ENCODE measurements at regions not wholly inside any gene's neighbourhood (a gene's known extent, or its start where the extent isn't known, plus 50 kb on each side); places are given as distances from the start of the nearest gene placed in this dataset.

DNA sequence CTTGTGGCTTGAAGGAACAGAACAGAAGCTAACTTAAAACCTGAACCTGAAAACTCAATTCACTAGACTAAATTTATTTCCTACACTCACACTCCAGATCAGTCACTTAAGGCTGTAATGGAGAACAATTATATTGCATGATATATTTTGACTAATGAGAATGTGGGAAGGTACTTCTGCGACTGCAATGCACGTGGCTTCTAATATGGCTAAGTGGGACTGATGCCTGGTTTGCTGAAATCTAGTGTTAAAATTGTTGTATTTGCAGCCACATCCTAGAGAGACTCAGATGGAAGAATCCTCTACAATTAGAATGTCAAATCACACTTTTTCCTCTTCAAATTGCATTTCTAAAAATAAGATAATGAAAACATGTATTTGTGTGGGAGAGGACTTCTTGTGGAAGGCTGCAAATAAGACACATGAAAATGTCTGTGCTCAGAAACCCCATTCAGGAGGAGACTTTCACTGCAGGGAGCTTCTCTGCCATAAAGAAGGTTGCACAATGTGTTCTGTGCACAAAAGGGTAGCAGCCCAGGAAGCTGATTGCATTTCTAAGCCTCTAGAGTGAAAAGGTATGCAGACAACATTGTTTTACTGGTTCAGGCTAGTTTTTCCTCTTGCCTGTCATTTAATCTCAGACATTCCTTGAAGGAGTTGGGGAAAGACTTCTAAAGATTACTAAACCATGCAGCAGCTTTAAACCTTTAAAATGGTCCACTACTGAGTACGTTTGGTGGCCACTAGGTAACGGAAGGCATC, 224.3 kb downstream of the NEDD1 start:
- no peak for DNase-seq (ENCODE audit: extremely low spot score)
- no peaks in the 10 kb centered on the region for H3K4me1 ChIP-seq (ENCODE audit: insufficient read depth)
- no peak overlapping the region for H3K4me3 ChIP-seq (ENCODE audit: low read depth, low read length)
- no peaks in the 10 kb centered on the region for H3K36me3 ChIP-seq (ENCODE audit: insufficient read depth)
- H3K27ac ChIP-seq (ENCODE audit: low read depth) = no peak overlapping the region
- 43% methylated on average over 4 of the region's 4 CpGs for WGBS

DNA sequence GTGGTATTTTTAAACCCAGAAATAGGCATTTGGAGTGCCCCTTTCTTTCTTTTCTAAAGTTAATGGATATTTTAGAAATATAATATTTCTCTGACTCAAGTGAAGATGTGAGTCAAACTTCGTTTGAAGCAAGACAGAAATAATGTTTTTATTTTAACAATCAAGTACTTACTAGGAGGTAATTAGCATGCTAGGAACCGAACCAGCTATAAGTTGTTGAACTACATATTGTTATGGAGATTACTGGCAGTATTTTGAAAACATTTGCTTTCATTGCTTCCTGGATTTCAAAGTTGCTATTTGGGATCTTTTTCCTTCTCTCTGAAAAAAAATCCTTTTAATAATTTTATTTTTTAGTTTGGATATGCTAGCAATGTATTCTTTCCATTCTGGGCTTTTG, 225.2 kb downstream of the NEDD1 start:
- WGBS = 33% methylated on average over 2 of the region's 2 CpGs
- Histone ChIP-seq H3K36me3 (ENCODE audit: insufficient read depth) (no peaks in the 10 kb centered on the region), H3K4me3 (ENCODE audit: low read depth, low read length) (no peak overlapping the region), H3K4me1 (ENCODE audit: insufficient read depth) (no peaks in the 10 kb centered on the region), H3K27ac (ENCODE audit: low read depth) (no peak overlapping the region)
- DNase-seq (ENCODE audit: extremely low spot score) = no peak

DNA sequence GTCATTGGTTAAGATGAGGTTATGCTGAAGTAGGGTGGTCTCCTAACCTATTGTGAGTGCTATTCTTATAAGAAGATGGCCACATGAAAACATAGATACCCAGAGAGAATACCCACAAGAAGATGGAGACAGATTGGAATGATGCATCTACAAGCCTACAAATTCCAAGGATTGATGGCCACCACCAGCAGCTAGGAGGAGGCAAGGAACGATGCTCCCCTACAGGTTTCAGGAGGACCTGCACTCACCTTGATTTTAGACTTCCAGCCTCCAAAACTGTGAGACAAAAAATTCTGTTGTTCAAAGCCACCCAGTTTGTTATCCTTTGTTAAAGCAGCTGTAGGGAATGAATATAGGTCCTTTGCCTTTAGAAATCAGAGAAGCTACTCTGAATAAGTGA, 227.4 kb downstream of the NEDD1 start:
- no peak overlapping the region for H3K27ac ChIP-seq (ENCODE audit: low read depth)
- no peak overlapping the region for H3K4me3 ChIP-seq (ENCODE audit: low read depth, low read length)
- H3K36me3 ChIP-seq (ENCODE audit: insufficient read depth) = no peaks in the 10 kb centered on the region
- WGBS = 80% methylated on average over 1 of the region's 1 CpG
- DNase-seq (ENCODE audit: extremely low spot score) = no peak
- no peaks in the 10 kb centered on the region for H3K4me1 ChIP-seq (ENCODE audit: insufficient read depth)

DNA sequence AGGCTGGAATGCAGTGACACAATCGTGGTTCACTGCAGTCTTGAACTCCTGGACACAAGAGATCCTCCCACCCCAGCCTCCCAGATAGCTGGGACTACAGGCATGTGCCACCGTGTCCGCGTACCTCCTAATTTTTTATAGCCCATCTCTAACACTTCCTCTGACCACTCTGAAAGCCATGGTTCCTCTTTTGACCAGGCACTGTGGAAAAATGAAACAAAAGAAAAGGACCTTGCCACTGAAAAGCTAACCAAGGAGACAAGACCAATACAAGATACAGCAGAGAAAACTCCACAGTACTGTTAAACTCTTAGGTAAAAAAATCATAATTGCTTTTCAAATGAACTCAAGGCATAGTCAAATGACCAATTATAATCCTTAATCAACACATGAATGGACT, 233.3 kb downstream of the NEDD1 start:
- H3K4me1 ChIP-seq (ENCODE audit: insufficient read depth) = no peaks in the 10 kb centered on the region
- no peak for DNase-seq (ENCODE audit: extremely low spot score)
- H3K27ac ChIP-seq (ENCODE audit: low read depth) = no peak overlapping the region
- no peaks in the 10 kb centered on the region for H3K36me3 ChIP-seq (ENCODE audit: insufficient read depth)
- no peak overlapping the region for H3K4me3 ChIP-seq (ENCODE audit: low read depth, low read length)
- 70% methylated on average over 4 of the region's 4 CpGs for WGBS

DNA sequence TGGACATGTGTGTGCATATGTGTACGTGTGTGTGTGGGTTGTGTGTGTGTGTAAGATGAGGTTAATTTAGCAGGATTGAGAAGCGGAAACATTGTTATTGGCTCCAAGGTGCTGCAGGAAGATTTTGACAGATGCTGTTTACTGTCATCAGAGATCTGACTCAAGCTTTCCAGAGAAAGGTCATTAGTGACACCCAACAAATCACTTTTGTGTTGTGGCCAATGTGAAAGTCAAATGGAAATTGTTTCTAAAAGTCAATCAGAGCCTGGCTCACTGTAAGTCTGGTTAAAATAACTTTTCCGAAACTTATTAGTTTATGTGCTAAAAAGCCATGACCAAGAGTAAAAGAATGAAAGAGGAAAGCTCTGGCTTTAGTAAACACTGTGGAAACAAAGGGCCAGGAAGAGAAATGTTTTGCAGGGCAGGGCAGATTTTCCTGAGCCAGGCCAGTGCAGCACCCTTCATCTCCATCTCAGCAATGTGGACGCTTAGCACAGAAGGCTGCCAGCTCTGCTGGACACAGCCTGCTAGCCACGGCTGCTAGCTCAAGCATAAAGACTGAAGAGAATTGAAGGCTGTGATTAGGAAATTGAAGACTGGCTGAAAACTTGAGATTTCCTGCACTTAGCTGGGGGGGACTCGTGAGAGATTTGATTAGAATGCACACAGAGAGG, 235.8 kb downstream of the NEDD1 start:
- no peak for DNase-seq (ENCODE audit: extremely low spot score)
- no peak overlapping the region for H3K27ac ChIP-seq (ENCODE audit: low read depth)
- no peaks in the 10 kb centered on the region for H3K36me3 ChIP-seq (ENCODE audit: insufficient read depth)
- 35% methylated on average over 6 of the region's 6 CpGs for WGBS
- no peak overlapping the region for H3K4me3 ChIP-seq (ENCODE audit: low read depth, low read length)
- no peaks in the 10 kb centered on the region for H3K4me1 ChIP-seq (ENCODE audit: insufficient read depth)

DNA sequence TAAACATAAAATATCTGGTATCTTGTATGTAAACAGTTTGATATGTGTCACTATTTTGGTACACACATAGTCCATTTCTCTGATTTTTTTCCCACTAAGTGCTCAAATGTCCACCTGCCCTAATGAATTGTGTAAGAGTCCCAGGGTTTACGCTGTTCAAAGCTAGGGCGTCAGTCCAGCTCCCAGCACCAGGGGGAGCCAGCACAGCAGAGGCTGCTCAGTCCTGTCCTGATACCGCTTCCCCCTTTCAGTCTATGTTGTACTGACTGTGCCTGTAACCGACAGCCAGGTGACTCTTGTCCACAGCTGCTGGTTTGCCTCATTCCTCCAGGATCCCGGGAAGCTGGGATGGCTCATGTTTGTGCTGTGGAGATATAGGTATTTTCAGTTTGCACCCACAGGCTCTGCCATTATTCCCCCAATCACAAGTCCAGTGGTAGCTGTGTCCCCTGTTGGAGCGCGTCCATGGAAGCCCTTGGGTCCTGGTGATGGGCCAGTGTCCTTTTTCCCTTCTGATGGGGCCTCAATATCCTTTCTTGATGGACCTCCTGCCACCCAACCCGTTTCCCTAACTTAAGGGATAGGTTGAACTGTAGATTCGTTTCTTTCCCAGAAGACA, 242.0 kb downstream of the NEDD1 start:
- Histone ChIP-seq H3K36me3 (ENCODE audit: insufficient read depth) (no peaks in the 10 kb centered on the region), H3K4me1 (ENCODE audit: insufficient read depth) (no peaks in the 10 kb centered on the region), H3K4me3 (ENCODE audit: low read depth, low read length) (no peak overlapping the region), H3K27ac (ENCODE audit: low read depth) (no peak overlapping the region)
- no peak for DNase-seq (ENCODE audit: extremely low spot score)
- 55% methylated on average over 9 of the region's 9 CpGs for WGBS

DNA sequence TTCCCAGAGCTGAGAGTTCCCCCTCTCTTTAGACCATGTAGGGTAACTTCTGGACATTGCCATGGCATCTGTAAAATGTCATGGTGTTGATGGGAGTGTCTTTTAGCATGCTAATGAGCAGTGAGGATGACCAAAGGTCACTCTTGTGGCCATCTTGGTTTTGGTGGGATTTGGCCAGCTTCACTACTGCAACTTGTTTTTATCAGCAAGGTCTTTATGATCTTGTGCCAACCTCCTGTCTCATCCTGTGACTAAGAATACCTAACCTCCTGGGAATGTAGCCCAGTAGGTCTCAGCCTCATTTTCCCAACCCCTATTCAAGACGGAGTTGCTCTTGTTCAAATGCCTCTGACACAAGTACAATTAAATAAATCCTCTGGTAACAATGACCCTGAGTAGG, 244.4 kb downstream of the NEDD1 start:
- no peaks in the 10 kb centered on the region for H3K4me1 ChIP-seq (ENCODE audit: insufficient read depth)
- H3K36me3 ChIP-seq (ENCODE audit: insufficient read depth) = no peaks in the 10 kb centered on the region
- WGBS = 33% methylated on average over 1 of the region's 1 CpG
- no peak overlapping the region for H3K4me3 ChIP-seq (ENCODE audit: low read depth, low read length)
- no peak for DNase-seq (ENCODE audit: extremely low spot score)
- no peak overlapping the region for H3K27ac ChIP-seq (ENCODE audit: low read depth)

DNA sequence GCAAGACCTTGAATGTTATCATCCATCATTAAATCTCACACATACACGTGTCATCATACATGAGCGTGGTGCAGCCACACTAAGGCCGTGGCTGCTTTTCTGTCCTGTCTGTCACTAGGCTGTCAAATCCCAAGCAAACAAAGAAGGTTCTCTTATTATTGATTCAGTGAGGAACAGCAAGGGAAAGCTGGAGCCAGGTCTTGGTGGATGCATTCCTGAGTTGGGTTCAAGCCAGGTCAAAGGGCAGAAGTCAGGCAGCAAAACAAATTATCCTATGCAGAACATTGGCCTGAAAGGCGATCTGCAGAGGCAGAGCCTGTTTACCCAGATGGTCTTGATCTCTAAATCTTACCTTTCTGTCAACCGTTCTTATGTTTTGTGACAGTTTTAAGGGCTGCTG, 252.3 kb downstream of the NEDD1 start:
- H3K27ac ChIP-seq (ENCODE audit: low read depth) = no peak overlapping the region
- no peaks in the 10 kb centered on the region for H3K36me3 ChIP-seq (ENCODE audit: insufficient read depth)
- 46% methylated on average over 5 of the region's 5 CpGs for WGBS
- H3K4me3 ChIP-seq (ENCODE audit: low read depth, low read length) = no peak overlapping the region
- DNase-seq (ENCODE audit: extremely low spot score) = no peak
- no peaks in the 10 kb centered on the region for H3K4me1 ChIP-seq (ENCODE audit: insufficient read depth)

DNA sequence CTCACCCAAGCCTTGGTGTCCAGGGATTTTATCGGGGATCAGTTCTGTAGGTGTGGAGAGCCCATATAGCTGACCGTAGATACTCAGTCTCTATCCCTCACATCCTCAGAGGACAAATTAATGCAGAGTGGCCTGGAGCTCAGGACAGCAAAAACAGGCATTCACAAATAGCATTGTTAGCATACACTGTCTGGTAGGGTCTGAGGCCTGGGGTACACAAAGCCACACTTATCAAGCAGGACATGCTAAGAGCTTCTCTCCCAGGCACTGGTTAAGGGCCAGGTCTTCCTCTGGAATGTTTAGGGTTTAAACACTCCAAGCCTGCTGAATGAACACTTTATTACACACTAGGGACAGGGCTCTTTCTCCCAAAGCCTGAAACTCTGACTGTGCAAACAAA, 253.2 kb downstream of the NEDD1 start:
- 86% methylated on average over 2 of the region's 2 CpGs for WGBS
- no peak for DNase-seq (ENCODE audit: extremely low spot score)
- no peak overlapping the region for H3K27ac ChIP-seq (ENCODE audit: low read depth)
- no peak overlapping the region for H3K4me3 ChIP-seq (ENCODE audit: low read depth, low read length)
- no peaks in the 10 kb centered on the region for H3K4me1 ChIP-seq (ENCODE audit: insufficient read depth)
- H3K36me3 ChIP-seq (ENCODE audit: insufficient read depth) = no peaks in the 10 kb centered on the region

DNA sequence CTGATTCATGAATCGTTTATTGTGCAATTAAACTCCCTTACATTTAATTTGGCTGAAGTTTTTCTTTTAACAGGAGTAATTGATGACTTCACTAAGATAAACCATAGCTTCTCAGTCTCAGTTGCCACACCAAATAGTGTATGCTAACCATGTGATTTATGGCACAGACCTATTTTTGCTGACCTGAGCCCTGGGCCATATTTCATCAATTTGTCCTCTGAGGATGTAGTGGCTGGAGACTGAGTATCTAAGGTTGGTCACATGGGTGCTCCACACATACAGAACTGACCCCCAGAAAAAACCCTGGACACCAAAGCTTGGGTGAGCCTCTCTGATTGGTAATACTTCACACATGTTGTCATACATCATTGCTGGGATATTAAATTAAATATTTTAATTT, 255.1 kb downstream of the NEDD1 start:
- WGBS = 57% methylated on average over 1 of the region's 1 CpG
- H3K27ac ChIP-seq (ENCODE audit: low read depth) = no peak overlapping the region
- H3K4me1 ChIP-seq (ENCODE audit: insufficient read depth) = no peaks in the 10 kb centered on the region
- H3K4me3 ChIP-seq (ENCODE audit: low read depth, low read length) = no peak overlapping the region
- no peaks in the 10 kb centered on the region for H3K36me3 ChIP-seq (ENCODE audit: insufficient read depth)
- no peak for DNase-seq (ENCODE audit: extremely low spot score)

DNA sequence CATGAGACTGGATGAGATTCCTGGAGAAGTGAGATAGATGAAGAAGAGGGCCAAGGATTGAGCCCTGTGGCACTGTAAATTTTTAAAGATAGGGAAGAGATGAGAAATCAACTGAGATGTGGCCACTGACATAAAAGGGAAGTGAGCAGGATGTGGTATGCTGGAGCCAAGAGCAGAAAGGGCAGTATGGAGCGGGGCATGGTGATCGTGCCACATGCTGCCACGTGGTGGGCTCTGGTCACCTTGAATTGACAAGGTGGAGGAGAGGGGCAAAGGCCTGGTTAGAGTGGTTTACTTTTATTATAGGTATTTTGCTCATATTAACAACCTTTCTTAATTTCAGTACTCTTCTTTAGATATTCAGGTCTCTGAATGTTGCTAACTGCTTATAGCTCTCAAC, 257.9 kb downstream of the NEDD1 start:
- H3K4me1 ChIP-seq (ENCODE audit: insufficient read depth) = no peaks in the 10 kb centered on the region
- no peaks in the 10 kb centered on the region for H3K36me3 ChIP-seq (ENCODE audit: insufficient read depth)
- no peak overlapping the region for H3K27ac ChIP-seq (ENCODE audit: low read depth)
- WGBS = 86% methylated on average over 3 of the region's 3 CpGs
- H3K4me3 ChIP-seq (ENCODE audit: low read depth, low read length) = no peak overlapping the region
- DNase-seq (ENCODE audit: extremely low spot score) = no peak

DNA sequence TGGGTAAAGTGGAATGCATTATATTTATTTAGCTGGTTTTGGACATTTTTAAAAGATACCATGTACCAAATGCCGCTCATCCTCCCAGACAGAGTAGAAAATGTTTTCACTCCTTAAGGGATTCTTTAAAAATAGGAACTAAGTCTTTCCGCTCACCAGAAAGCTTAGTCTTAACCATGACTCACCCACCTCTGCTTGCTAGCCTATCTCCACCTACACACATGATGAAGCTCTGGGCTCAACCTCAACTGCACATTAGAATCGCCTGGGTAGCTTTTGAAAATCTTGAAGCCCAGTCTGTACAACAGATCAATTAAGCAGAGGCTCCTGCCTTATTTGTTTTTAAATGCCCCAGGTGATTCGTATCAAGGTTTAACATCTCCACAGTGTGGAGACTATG, 260.5 kb downstream of the NEDD1 start:
- H3K36me3 ChIP-seq (ENCODE audit: insufficient read depth) = no peaks in the 10 kb centered on the region
- H3K4me1 ChIP-seq (ENCODE audit: insufficient read depth) = no peaks in the 10 kb centered on the region
- WGBS = 82% methylated on average over 4 of the region's 4 CpGs
- H3K4me3 ChIP-seq (ENCODE audit: low read depth, low read length) = no peak overlapping the region
- H3K27ac ChIP-seq (ENCODE audit: low read depth) = no peak overlapping the region
- no peak for DNase-seq (ENCODE audit: extremely low spot score)

DNA sequence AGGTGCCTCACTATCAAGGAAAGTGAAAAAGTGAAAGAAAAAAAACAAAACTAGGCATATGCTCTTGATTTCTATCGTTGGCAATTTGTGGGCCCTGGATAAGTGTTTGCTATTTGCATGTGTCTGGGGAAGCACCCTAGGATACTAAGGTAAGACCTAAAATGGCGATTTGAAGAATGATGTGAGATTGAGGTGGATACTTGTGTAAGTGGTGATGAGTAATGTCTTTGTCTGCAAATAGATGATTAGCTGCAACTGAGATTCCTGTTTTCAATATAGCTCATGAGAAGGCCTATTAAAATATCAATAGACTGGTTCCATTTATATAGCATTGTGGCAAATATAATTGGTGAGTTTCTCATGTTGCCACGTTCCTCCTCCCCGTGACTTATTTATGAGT, 261.7 kb downstream of the NEDD1 start:
- Histone ChIP-seq H3K27ac (ENCODE audit: low read depth) (no peak overlapping the region), H3K4me3 (ENCODE audit: low read depth, low read length) (no peak overlapping the region), H3K36me3 (ENCODE audit: insufficient read depth) (no peaks in the 10 kb centered on the region), H3K4me1 (ENCODE audit: insufficient read depth) (no peaks in the 10 kb centered on the region)
- WGBS = 75% methylated on average over 4 of the region's 4 CpGs
- DNase-seq (ENCODE audit: extremely low spot score) = no peak

DNA sequence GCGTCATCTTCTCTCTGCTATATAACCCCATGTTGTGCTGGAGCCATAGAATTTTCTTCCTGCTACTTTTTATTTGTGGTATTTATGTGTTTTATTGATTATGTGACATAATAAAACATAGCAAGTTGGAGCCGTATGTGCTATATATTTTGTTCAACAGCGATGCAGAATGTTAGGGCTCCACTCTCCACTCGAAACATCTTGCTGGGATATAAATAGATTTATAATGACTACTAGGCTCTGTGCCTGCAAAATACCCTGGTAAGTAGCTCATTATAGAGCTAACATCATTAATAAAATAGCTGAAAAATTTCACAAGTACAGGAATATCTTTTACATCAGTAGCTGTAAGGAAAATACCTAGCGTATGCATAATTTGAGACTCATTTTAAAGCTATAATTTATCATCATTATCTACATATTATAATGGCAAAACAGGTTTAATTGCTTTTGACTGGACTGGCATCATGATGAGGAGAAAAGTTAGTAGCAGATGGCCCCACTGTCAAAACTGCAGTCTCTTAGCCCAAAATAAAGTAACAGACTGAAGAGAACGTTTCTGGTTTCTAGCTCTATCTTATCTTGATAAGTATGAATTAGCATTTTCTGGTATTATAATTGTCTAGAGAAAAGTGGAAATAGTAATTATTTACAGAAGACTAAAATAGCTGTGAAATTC, 263.0 kb downstream of the NEDD1 start:
- DNase-seq (ENCODE audit: extremely low spot score) = no peak
- H3K4me3 ChIP-seq (ENCODE audit: low read depth, low read length) = no peak overlapping the region
- H3K36me3 ChIP-seq (ENCODE audit: insufficient read depth) = no peaks in the 10 kb centered on the region
- 65% methylated on average over 6 of the region's 6 CpGs for WGBS
- H3K27ac ChIP-seq (ENCODE audit: low read depth) = no peak overlapping the region
- H3K4me1 ChIP-seq (ENCODE audit: insufficient read depth) = no peaks in the 10 kb centered on the region
